BE2C (cell line): ENCODE measurements at regions not wholly inside any gene's neighbourhood (a gene's known extent, or its start where the extent isn't known, plus 50 kb on each side); places are given as distances from the start of the nearest gene placed in this dataset.
"Not testable (repeated sequence)": the region's sequence is repeated elsewhere in the genome, so short reads cannot be mapped to it uniquely, and the experiment has no call there.

Source experiments
- DNase-seq: peaks from one replicate; pipeline ENCODE4 v3.0.0-alpha.2; 2020
- H3K27me3 ChIP-seq: fragments of 250-450 bp; sonication (Bioruptor Pico); 2 replicates; pipeline ENCODE4 v1.5.1; 2020; ENCODE audit warnings: mild to moderate bottlenecking
- H3K36me3 ChIP-seq: fragments of 250-450 bp; sonication (Bioruptor Pico); 2 replicates; pipeline ENCODE4 v1.5.1; 2020; ENCODE audit warnings: mild to moderate bottlenecking
- H3K4me1 ChIP-seq: fragments of 250-450 bp; sonication (Bioruptor Pico); 2 replicates; pipeline ENCODE4 v1.5.1; 2020
- H3K4me3 ChIP-seq: 2 replicates; pipeline ENCODE4 v1.5.1; 2011; ENCODE audit warnings: low read depth, low read length
- H3K9me3 ChIP-seq: fragments of 250-450 bp; sonication (Bioruptor Pico); 2 replicates; pipeline ENCODE4 v1.5.1; 2020
- TF ChIP-seq, protein P1 (sequence below): IDR thresholded peaks from 2 replicates; pipeline ENCODE4 v1.5.1; 2012; ENCODE audit warnings: mild to moderate bottlenecking, low read depth, low read length

GRCh38 chr2:187610450-187610849, 56.2 kb upstream of the TFPI start:
- H3K4me3 ChIP-seq, DNase-seq: not testable (repeated sequence)

GRCh38 chr2:187612857-187613256, 58.6 kb upstream of the TFPI start:
- TF ChIP-seq, protein P1, sequence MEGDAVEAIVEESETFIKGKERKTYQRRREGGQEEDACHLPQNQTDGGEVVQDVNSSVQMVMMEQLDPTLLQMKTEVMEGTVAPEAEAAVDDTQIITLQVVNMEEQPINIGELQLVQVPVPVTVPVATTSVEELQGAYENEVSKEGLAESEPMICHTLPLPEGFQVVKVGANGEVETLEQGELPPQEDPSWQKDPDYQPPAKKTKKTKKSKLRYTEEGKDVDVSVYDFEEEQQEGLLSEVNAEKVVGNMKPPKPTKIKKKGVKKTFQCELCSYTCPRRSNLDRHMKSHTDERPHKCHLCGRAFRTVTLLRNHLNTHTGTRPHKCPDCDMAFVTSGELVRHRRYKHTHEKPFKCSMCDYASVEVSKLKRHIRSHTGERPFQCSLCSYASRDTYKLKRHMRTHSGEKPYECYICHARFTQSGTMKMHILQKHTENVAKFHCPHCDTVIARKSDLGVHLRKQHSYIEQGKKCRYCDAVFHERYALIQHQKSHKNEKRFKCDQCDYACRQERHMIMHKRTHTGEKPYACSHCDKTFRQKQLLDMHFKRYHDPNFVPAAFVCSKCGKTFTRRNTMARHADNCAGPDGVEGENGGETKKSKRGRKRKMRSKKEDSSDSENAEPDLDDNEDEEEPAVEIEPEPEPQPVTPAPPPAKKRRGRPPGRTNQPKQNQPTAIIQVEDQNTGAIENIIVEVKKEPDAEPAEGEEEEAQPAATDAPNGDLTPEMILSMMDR: no peak
- no peaks in the 10 kb centered on the region for H3K36me3 ChIP-seq
- no peaks in the 10 kb centered on the region for H3K4me1 ChIP-seq
- H3K27me3 ChIP-seq: no peaks in the 10 kb centered on the region
- H3K4me3 ChIP-seq: no peak overlapping the region
- no peaks in the 10 kb centered on the region for H3K9me3 ChIP-seq
- DNase-seq: no peak

More at GRCh38 chr2:187610450-187610849, 56.2 kb upstream of the TFPI start:
- not testable (repeated sequence) for H3K4me1 ChIP-seq, H3K9me3 ChIP-seq, H3K36me3 ChIP-seq, H3K27me3 ChIP-seq

DNA sequence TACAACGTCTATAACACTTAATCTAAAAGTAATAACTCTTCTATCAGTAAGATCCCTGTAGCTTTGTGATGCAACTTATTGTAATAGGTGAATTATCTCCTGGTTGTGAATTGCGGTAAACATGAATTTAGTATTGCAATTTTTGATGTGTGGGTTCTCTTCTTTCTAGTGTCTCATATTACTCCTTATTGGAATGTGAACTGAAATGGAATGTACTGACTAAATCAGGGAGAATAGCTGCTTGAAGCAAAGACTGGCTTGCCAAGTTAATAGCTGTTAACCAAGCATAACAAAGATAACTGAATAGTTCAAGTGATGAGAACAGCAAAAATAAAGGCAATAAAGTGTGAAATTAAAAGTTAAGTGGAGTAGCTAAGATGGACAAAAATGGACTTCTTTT, 60.5 kb upstream of the TFPI start:
- H3K36me3 ChIP-seq: no peaks in the 10 kb centered on the region
- no peaks in the 10 kb centered on the region for H3K9me3 ChIP-seq
- TF ChIP-seq, protein P1: no peak
- DNase-seq: no peak
- H3K4me1 ChIP-seq: no peaks in the 10 kb centered on the region
- H3K27me3 ChIP-seq: no peaks in the 10 kb centered on the region
- no peak overlapping the region for H3K4me3 ChIP-seq

GRCh38 chr2:187615364-187615763, 61.1 kb upstream of the TFPI start:
- H3K4me1 ChIP-seq: no peaks in the 10 kb centered on the region
- H3K27me3 ChIP-seq: no peaks in the 10 kb centered on the region
- H3K9me3 ChIP-seq: no peaks in the 10 kb centered on the region
- DNase-seq: no peak
- TF ChIP-seq, protein P1: no peak
- no peak overlapping the region for H3K4me3 ChIP-seq
- H3K36me3 ChIP-seq: no peaks in the 10 kb centered on the region

GRCh38 chr2:187615902-187616301, 61.7 kb upstream of the TFPI start:
- H3K9me3 ChIP-seq: no peaks in the 10 kb centered on the region
- no peaks in the 10 kb centered on the region for H3K27me3 ChIP-seq
- no peak overlapping the region for H3K4me3 ChIP-seq
- no peak for DNase-seq
- TF ChIP-seq, protein P1: no peak
- no peaks in the 10 kb centered on the region for H3K4me1 ChIP-seq
- H3K36me3 ChIP-seq: no peaks in the 10 kb centered on the region

- no peak for DNase-seq
- no peaks in the 10 kb centered on the region for H3K9me3 ChIP-seq
- TF ChIP-seq, protein P1: no peak
- H3K4me1 ChIP-seq: no peaks in the 10 kb centered on the region
- no peak overlapping the region for H3K4me3 ChIP-seq
- no peaks in the 10 kb centered on the region for H3K36me3 ChIP-seq
- H3K27me3 ChIP-seq: no peaks in the 10 kb centered on the region
Measured at GRCh38 chr2:187617120-187617519, 62.9 kb upstream of the TFPI start.

DNA sequence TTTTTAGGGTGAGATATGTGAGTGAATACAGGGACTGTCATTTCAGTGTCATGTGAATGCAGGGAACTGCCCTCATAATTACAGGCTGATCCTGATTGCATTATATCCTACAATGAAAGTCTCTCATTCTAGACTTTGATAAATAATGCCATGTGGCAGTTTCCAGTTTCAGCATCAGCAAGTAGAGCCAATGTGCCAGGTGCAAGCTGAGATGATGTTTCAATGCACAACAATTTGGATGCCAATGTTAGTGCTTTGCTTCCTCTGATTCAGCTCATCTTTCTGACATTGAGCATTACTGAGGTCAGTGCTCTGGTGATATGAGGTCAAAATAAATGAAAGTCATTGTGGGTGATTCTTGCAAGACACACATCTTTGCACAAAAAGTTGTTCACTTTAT, 63.7 kb upstream of the TFPI start:
- Histone ChIP-seq H3K27me3 (no peaks in the 10 kb centered on the region), H3K4me1 (no peaks in the 10 kb centered on the region), H3K9me3 (no peaks in the 10 kb centered on the region), H3K4me3 (no peak overlapping the region), H3K36me3 (no peaks in the 10 kb centered on the region)
- no peak for DNase-seq
- TF ChIP-seq, protein P1: no peak
